ENCODE measurements at regions not wholly inside any gene's neighbourhood (a gene's known extent, or its start where the extent isn't known, plus 50 kb on each side); places are given as distances from the start of the nearest gene placed in this dataset.
"Not testable (repeated sequence)": the region's sequence is repeated elsewhere in the genome, so short reads cannot be mapped to it uniquely, and the experiment has no call there.

DNA sequence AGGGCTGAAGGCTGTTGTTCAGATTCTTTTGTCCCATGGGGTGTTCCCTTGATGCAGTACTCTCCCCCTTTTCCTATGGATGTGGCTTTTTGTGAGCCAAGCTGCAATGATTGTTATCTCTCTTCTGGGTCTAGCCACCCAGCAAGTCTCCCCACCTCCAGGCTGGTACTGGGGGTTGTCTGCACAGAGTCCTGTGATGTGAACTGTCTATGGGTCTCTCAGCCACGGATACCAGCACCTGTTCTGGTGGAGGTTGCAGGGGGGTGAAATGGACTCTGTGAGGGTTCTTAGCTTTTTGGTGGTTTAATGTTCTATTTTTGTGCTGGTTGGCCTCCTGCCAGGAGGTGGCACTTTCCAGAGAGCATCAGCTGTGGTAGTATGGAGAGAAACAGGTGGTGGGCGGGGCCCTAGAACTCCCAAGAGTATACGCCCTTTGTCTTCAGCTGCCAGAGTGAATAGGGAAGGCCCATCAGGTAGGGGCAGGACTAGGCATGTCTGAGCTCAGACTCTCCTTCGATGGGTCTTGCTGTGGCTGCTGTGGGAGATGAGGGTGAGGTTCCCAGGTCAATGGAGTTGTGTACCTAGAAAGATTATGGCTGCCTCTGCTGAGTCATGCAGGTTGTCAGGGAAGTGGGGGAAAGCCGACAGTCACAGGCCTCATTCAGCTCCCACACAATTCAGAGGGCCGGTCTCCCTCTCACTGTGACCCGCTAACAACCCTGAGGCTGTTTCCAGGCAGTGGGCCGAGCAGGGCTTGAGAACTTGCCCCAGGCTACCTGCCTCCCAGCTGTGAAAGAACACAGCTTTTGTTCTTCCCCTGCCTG is 87.4 kb downstream of the DLEU7 start:
- not testable (repeated sequence) for DNase-seq; H3K4me3 Mint-ChIP-seq; H3K27ac Mint-ChIP-seq; H3K9me3 Mint-ChIP-seq; H3K36me3 Mint-ChIP-seq (ENCODE audit: insufficient read depth); ATAC-seq (replicated peaks); H3K4me1 Mint-ChIP-seq (ENCODE audit: low read depth in 2 of 2)
- H3K27me3 Mint-ChIP-seq: peaks cover 20 to 23% of the 10 kb centered on the region in 2 donors

GRCh38 chr13:50757008-50757407 is 86.5 kb downstream of the DLEU7 start:
- H3K9me3 Mint-ChIP-seq: no peaks in the 10 kb centered on the region
- H3K27me3 Mint-ChIP-seq: peaks cover 11 to 15% of the 10 kb centered on the region in 2 donors
- no peak overlapping the region for H3K27ac Mint-ChIP-seq
- ATAC-seq (replicated peaks) (no peak), DNase-seq (no peak)
- no peaks in the 10 kb centered on the region for H3K36me3 Mint-ChIP-seq (ENCODE audit: insufficient read depth)
- peaks cover 5 to 9% of the 10 kb centered on the region in 2 donors for H3K4me1 Mint-ChIP-seq (ENCODE audit: low read depth in 2 of 2)
- H3K4me3 Mint-ChIP-seq: no peak overlapping the region

DNA sequence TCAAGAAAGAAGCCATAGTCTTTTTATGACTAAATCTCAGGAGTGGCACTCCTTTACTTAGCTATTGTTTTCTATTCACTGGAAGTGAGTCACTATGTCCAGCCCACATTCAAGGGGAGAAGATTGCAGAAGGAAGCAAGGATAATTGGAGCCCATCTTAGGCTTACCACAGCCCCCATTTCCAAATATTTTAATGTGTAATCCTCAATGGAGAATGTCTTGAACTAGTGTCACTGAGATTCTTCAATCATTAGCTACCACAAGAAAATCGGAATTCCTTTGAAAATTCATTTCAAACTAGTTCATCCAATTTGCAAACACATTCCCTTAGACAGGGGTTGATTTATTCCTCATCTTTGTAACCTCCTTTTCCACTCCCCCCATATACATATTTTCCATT is 84.7 kb downstream of the DLEU7 start:
- H3K36me3 Mint-ChIP-seq (ENCODE audit: insufficient read depth): no peaks in the 10 kb centered on the region
- H3K27me3 Mint-ChIP-seq: peaks cover 9 to 11% of the 10 kb centered on the region in 2 donors
- no peak overlapping the region for H3K4me3 Mint-ChIP-seq
- DNase-seq (no peak), ATAC-seq (replicated peaks) (no peak)
- peaks cover 5 to 12% of the 10 kb centered on the region in 2 donors for H3K4me1 Mint-ChIP-seq (ENCODE audit: low read depth in 2 of 2)
- H3K9me3 Mint-ChIP-seq: no peaks in the 10 kb centered on the region
- H3K27ac Mint-ChIP-seq: no peak overlapping the region

DNA sequence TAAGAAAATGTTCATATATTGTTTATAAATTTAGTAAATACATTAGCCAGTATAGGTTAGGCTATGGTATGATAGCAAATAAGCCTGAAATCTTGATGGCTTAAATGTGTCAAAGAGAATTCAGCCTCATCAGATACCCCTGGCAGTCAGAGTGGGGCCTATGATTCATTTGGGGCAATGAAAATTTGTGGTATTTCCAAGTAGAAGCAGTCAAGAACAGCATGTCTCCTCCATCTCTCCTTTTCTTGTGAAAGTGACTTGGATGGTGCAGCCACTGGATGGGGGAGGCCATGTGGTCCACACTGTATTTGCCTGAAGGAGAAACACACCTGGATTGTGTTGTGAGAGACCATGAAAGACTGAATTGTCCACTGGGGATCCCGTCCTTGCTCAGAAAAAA is 82.7 kb downstream of the DLEU7 start:
- H3K4me3 Mint-ChIP-seq: no peak overlapping the region
- no peak for DNase-seq
- H3K27me3 Mint-ChIP-seq: peaks cover 9 to 10% of the 10 kb centered on the region in 2 donors
- no peaks in the 10 kb centered on the region for H3K9me3 Mint-ChIP-seq
- ATAC-seq (replicated peaks): no peak
- peaks cover 5 to 12% of the 10 kb centered on the region in 2 donors for H3K4me1 Mint-ChIP-seq (ENCODE audit: low read depth in 2 of 2)
- H3K27ac Mint-ChIP-seq: no peak overlapping the region
- H3K36me3 Mint-ChIP-seq (ENCODE audit: insufficient read depth): peaks cover 4% of the 10 kb centered on the region

DNA sequence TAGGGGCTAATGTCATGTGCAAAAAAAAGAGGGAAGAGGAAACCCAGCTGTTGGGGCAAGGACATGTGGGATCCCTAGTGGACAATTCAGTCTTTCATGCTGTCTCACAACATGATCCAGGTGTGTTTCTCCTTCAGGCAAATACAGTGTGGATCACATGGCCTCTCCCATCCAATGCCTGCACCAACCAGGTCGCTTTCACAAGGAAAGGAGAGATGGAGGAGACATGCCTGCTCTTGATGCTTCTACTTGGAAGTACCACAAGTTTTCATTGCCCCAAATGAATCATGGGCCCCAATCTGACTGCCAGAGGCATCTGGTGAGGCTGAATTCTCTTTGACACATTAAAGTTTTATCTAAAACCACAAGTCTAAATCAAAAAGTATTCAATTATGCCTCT is 82.1 kb downstream of the DLEU7 start:
- DNase-seq (no peak), ATAC-seq (replicated peaks) (no peak)
- Mint-ChIP-seq H3K27me3 (peaks cover 6 to 9% of the 10 kb centered on the region in 2 donors), H3K4me1 (ENCODE audit: low read depth in 2 of 2) (peaks cover 0 to 7% of the 10 kb centered on the region in 2 donors), H3K27ac (no peak overlapping the region), H3K36me3 (ENCODE audit: insufficient read depth) (peaks cover 4% of the 10 kb centered on the region), H3K9me3 (no peaks in the 10 kb centered on the region), H3K4me3 (no peak overlapping the region)

GRCh38 chr13:50762969-50763567 is 80.4 kb downstream of the DLEU7 start:
- no peak for DNase-seq
- H3K9me3 Mint-ChIP-seq: no peaks in the 10 kb centered on the region
- no peak overlapping the region for H3K27ac Mint-ChIP-seq
- peaks cover 0 to 2% of the 10 kb centered on the region in 2 donors for H3K4me1 Mint-ChIP-seq (ENCODE audit: low read depth in 2 of 2)
- peaks cover 4% of the 10 kb centered on the region for H3K36me3 Mint-ChIP-seq (ENCODE audit: insufficient read depth)
- H3K27me3 Mint-ChIP-seq: no peaks in the 10 kb centered on the region
- ATAC-seq (replicated peaks): no peak
- H3K4me3 Mint-ChIP-seq: no peak overlapping the region

GRCh38 chr13:50766013-50766412 is 77.5 kb downstream of the DLEU7 start:
- Mint-ChIP-seq H3K27ac (no peak overlapping the region), H3K9me3 (peaks cover 0 to under 1% of the 10 kb centered on the region in 2 donors), H3K4me1 (ENCODE audit: low read depth in 2 of 2) (peaks cover 0 to 2% of the 10 kb centered on the region in 2 donors)

GRCh38 chr13:50766695-50767094 is 76.8 kb downstream of the DLEU7 start:
- H3K4me3 Mint-ChIP-seq: no peak overlapping the region
- ATAC-seq (replicated peaks) (no peak), DNase-seq (no peak)
- H3K27ac Mint-ChIP-seq: no peak overlapping the region
- peaks cover 0 to 2% of the 10 kb centered on the region in 2 donors for H3K9me3 Mint-ChIP-seq
- peaks cover 4% of the 10 kb centered on the region for H3K36me3 Mint-ChIP-seq (ENCODE audit: insufficient read depth)
- H3K4me1 Mint-ChIP-seq (ENCODE audit: low read depth in 2 of 2): peaks cover 0 to 2% of the 10 kb centered on the region in 2 donors
- peaks cover 0 to 7% of the 10 kb centered on the region in 2 donors for H3K27me3 Mint-ChIP-seq

More at GRCh38 chr13:50766013-50766412, 77.5 kb downstream of the DLEU7 start:
- Mint-ChIP-seq H3K4me3 (no peak overlapping the region), H3K36me3 (ENCODE audit: insufficient read depth) (peaks cover 4% of the 10 kb centered on the region), H3K27me3 (peaks cover 0 to 4% of the 10 kb centered on the region in 2 donors)
- DNase-seq: no peak
- no peak for ATAC-seq (replicated peaks)

GRCh38 chr13:50772881-50773280 is 70.6 kb downstream of the DLEU7 start:
- not testable (repeated sequence) for H3K4me1 Mint-ChIP-seq (ENCODE audit: low read depth in 2 of 2); ATAC-seq (replicated peaks); H3K9me3 Mint-ChIP-seq; H3K4me3 Mint-ChIP-seq; H3K27ac Mint-ChIP-seq; H3K36me3 Mint-ChIP-seq (ENCODE audit: insufficient read depth); DNase-seq
- peaks cover 0 to 36% of the 10 kb centered on the region in 2 donors for H3K27me3 Mint-ChIP-seq
